ENCODE measurements at regions not wholly inside any gene's neighbourhood (a gene's known extent, or its start where the extent isn't known, plus 50 kb on each side); places are given as distances from the start of the nearest gene placed in this dataset.

DNA sequence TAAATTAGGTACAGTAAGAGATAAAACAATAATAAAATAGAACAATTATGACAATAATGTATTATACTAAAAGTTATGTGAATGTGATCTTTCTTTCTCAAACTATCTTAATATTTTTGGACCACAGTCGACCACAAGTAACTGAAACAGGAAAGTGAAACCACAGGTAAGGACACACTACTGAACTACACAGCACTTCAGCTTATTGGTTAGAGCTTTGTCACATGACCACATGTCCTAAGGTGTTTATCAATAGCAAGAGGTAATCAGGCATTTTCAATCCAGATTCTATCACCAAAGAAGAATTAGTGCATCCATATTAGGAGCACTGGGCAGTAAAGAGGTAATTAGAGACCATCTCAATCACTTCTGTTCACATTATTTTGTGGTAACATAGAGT lies 392.8 kb downstream of the RSL24D1 start:
- H4K20me1 ChIP-seq (ENCODE audit: insufficient read depth): no peaks in the 10 kb centered on the region
- H3K36me3 ChIP-seq (ENCODE audit: control insufficient read depth in 1 of 2, insufficient read depth in 2 of 2, low read length in 2 of 2): no peaks in the 10 kb centered on the region
- RAD21 ChIA-PET (ENCODE audit: low non-redundant PET in 1 of 2, low total read pairs in 2 of 2, uncharacterized antibody in 2 of 2, unreplicated experiment in 2 of 2): no interaction called here
- ATAC-seq: no peak
- no peaks in the 10 kb centered on the region for H3K9me2 ChIP-seq (ENCODE audit: insufficient read depth)
- BruUV-seq (replicated peaks): no TSS peak
- H3K4me2 ChIP-seq (ENCODE audit: low read length): no peak overlapping the region
- no peak overlapping the region for H3K27ac ChIP-seq (ENCODE audit: low read depth, low read length)
- H3K27me3 ChIP-seq (ENCODE audit: insufficient read depth, low read length): no peaks in the 10 kb centered on the region
- H3K9ac ChIP-seq (ENCODE audit: low read length): no peak overlapping the region
- H3K4me3 ChIP-seq (replicated peaks in 1 of 2; ENCODE audit: low read depth in 1 of 2, low read length in 2 of 2): no peak overlapping the region
- POLR2A ChIA-PET: no interaction called here
- intact Hi-C loops (cut with micrococcal nuclease): no loop called here
- CTCF ChIA-PET: no interaction called here
- peaks cover 4 to 34% of the 10 kb centered on the region in 2 experiments; a peak in 2 of 4 replicates for H3K9me3 ChIP-seq (ENCODE audit: control insufficient read depth in 1 of 2, insufficient read depth in 1 of 2, low read depth in 1 of 2, low read length in 2 of 2)
- H3K4me1 ChIP-seq (ENCODE audit: control insufficient read depth in 1 of 2, insufficient read depth in 2 of 2, low read length in 2 of 2): no peaks in the 10 kb centered on the region
- no peak for DNase-seq (ENCODE audit: low read depth, low spot score)
- no peak overlapping the region for H2AFZ ChIP-seq (ENCODE audit: low read depth, low read length, poor library complexity, severe bottlenecking)
- TF ChIP-seq, protein P1, sequence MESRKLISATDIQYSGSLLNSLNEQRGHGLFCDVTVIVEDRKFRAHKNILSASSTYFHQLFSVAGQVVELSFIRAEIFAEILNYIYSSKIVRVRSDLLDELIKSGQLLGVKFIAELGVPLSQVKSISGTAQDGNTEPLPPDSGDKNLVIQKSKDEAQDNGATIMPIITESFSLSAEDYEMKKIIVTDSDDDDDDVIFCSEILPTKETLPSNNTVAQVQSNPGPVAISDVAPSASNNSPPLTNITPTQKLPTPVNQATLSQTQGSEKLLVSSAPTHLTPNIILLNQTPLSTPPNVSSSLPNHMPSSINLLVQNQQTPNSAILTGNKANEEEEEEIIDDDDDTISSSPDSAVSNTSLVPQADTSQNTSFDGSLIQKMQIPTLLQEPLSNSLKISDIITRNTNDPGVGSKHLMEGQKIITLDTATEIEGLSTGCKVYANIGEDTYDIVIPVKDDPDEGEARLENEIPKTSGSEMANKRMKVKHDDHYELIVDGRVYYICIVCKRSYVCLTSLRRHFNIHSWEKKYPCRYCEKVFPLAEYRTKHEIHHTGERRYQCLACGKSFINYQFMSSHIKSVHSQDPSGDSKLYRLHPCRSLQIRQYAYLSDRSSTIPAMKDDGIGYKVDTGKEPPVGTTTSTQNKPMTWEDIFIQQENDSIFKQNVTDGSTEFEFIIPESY (IDR thresholded peaks at IDR 0.05; ENCODE audit: extremely low read depth, insufficient replicate concordance, low read length): no peak
- TF ChIP-seq TCF7L2 (IDR thresholded peaks at IDR 0.05; ENCODE audit: borderline replicate concordance, extremely low read depth, insufficient read depth, insufficient read length) (no peak), SRF (IDR thresholded peaks at IDR 0.05; ENCODE audit: low read depth) (no peak), ZNF274 (IDR thresholded peaks at IDR 0.05; ENCODE audit: low read depth, low read length) (no peak), ZFX (IDR thresholded peaks at IDR 0.05) (no peak), CBX3 (IDR thresholded peaks at IDR 0.05; ENCODE audit: low read depth) (no peak), FOSL1 (IDR thresholded peaks at IDR 0.05; ENCODE audit: low read depth) (no peak), EZH2phosphoT487 (IDR thresholded peaks at IDR 0.05; ENCODE audit: borderline replicate concordance) (no peak)
- no peaks in the 10 kb centered on the region for H3K79me2 ChIP-seq (ENCODE audit: insufficient read depth, low read length)

All from HCT116 (cell line).